Sigmoid colon (tissue), 6 donors: ENCODE measurements at regions not wholly inside any gene's neighbourhood (a gene's known extent, or its start where the extent isn't known, plus 50 kb on each side); places are given as distances from the start of the nearest gene placed in this dataset.

Experiments
- DNase-seq: peaks from one replicate; pipeline ENCODE4 v3.0.0-alpha.2; 2019
- H3K27ac ChIP-seq, 4 donors: fragments of 200-600 bp; sonication (generic); one replicate each; pipeline ENCODE4 v1.5.1; 2016 to 2019; ENCODE audit warnings: mild to moderate bottlenecking in 1 of 4
- H3K27me3 ChIP-seq, 3 donors: fragments of 200-600 bp; sonication (generic); one replicate each; pipeline ENCODE4 v1.5.1; 2019; ENCODE audit warnings: mild to moderate bottlenecking in 1 of 3
- H3K36me3 ChIP-seq, 4 donors: fragments of 200-600 bp; sonication (generic); one replicate each; pipeline ENCODE4 v1.5.1; 2016 to 2019
- H3K4me1 ChIP-seq, 4 donors: fragments of 200-600 bp; sonication (generic); one replicate each; pipeline ENCODE4 v1.5.1; 2017 to 2019
- H3K4me3 ChIP-seq, 4 donors: fragments of 200-600 bp; sonication (generic); one replicate each; pipeline ENCODE4 v1.5.1; 2017 to 2019; ENCODE audit warnings: mild to moderate bottlenecking in 2 of 4, moderate library complexity in 1 of 4
- H3K9me3 ChIP-seq, 4 donors: fragments of 200-600 bp in 3 of 4; sonication (generic) in 3 of 4; one replicate each; pipeline versions ENCODE4 v1.5.1 to v1.6.1; 2013 to 2019
- CTCF ChIP-seq, 4 experiments: fragments of 450-650 bp in 3 of 4; fragments of 200-600 bp in 1 of 4; IDR thresholded peaks; one replicate each; pipeline ENCODE4 v1.5.1; 2016 to 2019; ENCODE audit warnings: antibody characterized with exemption in 4 of 4, mild to moderate bottlenecking in 3 of 4, moderate library complexity in 2 of 4
- EP300 ChIP-seq, 4 donors: sonication (generic); formaldehyde crosslinking; IDR thresholded peaks; one replicate each; pipeline ENCODE4 v1.6.1; 2017; ENCODE audit warnings: antibody characterized with exemption in 4 of 4
- POLR2A ChIP-seq, 2 donors: fragments of 450-650 bp; IDR thresholded peaks; one replicate each; pipeline ENCODE4 v1.6.1; 2016; ENCODE audit warnings: antibody characterized with exemption in 2 of 2, mild to moderate bottlenecking in 2 of 2, moderate library complexity in 2 of 2
- POLR2AphosphoS5 ChIP-seq, 4 donors: sonication (generic); formaldehyde crosslinking; IDR thresholded peaks; one replicate each; pipeline ENCODE4 v1.6.1; 2017; ENCODE audit warnings: antibody characterized with exemption in 4 of 4
- WGBS, 2 donors: extraction: QIAGEN DNeasy Blood & Tissue Kit; methylation state at CpG; one replicate each; pipeline ENCODE4 v1.1.7; 2013; 5-methylcytosine and 5-hydroxymethylcytosine counted together
- intact Hi-C: fragments of 100-400 bp; cut with DNase I; formaldehyde crosslinking; loops from one replicate; pipeline ENCODE4 v1.15.1; 2023
- donor health status: healthy with polysubstance abuse.
- donor health status: healthy.

DNA sequence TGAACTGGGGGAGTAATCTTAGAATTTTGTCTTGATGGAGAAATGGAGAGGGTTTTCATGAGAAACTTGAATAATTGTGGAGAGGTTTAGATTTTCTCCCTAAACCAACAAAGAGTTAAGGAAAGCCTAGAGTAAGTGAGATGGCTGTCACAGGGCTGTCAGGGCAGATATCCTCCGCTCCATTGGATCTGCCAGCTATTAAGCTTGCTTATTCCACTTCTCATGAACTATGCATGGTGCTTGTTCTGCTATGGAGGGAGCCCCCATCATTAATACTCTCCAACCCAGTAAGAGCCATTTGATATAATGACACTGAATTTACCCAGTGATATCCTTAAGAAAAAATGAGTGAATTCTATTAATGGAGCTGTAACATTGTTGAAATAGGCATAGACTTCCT lies 342.8 kb upstream of the MTNR1B start:
- WGBS, 2 donors, result 88 to 95% methylated on average over 1 of the region's 1 CpG
- intact Hi-C loops, result no loop called here
- no peak for DNase-seq
- Histone ChIP-seq H3K4me1 (no peaks in the 10 kb centered on the region), H3K27ac (no peak overlapping the region), H3K9me3 (no peaks in the 10 kb centered on the region), H3K27me3 (no peaks in the 10 kb centered on the region), H3K4me3 (no peak overlapping the region), H3K36me3 (no peaks in the 10 kb centered on the region)
- TF ChIP-seq EP300 (IDR thresholded peaks at IDR 0.05) (no peak), POLR2AphosphoS5 (IDR thresholded peaks at IDR 0.05) (no peak), POLR2A (IDR thresholded peaks at IDR 0.05) (no peak), CTCF (IDR thresholded peaks at IDR 0.05) (no peak)

DNA sequence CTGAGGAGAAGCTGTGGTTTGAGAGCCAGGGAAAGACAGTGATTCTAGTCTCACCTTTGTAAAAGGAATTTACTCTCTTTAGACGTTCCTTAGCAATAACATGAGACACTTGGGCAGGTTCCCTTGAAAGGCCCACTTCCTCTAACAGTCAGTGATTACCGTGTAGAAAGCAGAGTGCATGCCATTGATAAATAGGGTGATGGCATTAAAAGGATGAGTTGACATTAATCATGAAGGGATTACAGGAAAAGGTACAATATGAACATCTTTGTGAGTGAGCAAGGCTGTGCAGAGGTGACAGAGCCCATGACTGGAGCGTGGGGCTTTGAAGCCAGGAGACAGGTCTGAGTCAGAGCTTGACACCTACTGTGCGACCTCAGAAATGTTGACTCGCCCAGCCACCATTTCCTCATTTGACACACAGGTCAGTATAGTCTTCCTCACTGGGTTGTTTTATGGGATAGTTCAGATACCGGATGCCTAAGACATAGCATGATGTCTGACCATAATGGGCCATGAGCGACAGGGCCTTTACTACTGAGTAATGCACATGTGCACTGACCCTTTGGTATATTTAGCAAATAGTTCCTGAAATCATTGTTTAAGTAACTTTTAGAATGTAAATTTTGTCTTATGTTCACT lies 341.7 kb upstream of the MTNR1B start:
- Histone ChIP-seq H3K36me3 (no peaks in the 10 kb centered on the region), H3K4me3 (no peak overlapping the region), H3K9me3 (no peaks in the 10 kb centered on the region), H3K27me3 (no peaks in the 10 kb centered on the region), H3K27ac (no peak overlapping the region), H3K4me1 (no peaks in the 10 kb centered on the region)
- TF ChIP-seq POLR2A (IDR thresholded peaks at IDR 0.05), result no peak
- TF ChIP-seq EP300 (IDR thresholded peaks at IDR 0.05), result no peak
- TF ChIP-seq POLR2AphosphoS5 (IDR thresholded peaks at IDR 0.05), result no peak
- no peak for TF ChIP-seq CTCF (IDR thresholded peaks at IDR 0.05)
- intact Hi-C loops, result no loop called here
- 89 to 93% methylated on average over 7 of the region's 7 CpGs for WGBS, 2 donors
- DNase-seq, result no peak

DNA sequence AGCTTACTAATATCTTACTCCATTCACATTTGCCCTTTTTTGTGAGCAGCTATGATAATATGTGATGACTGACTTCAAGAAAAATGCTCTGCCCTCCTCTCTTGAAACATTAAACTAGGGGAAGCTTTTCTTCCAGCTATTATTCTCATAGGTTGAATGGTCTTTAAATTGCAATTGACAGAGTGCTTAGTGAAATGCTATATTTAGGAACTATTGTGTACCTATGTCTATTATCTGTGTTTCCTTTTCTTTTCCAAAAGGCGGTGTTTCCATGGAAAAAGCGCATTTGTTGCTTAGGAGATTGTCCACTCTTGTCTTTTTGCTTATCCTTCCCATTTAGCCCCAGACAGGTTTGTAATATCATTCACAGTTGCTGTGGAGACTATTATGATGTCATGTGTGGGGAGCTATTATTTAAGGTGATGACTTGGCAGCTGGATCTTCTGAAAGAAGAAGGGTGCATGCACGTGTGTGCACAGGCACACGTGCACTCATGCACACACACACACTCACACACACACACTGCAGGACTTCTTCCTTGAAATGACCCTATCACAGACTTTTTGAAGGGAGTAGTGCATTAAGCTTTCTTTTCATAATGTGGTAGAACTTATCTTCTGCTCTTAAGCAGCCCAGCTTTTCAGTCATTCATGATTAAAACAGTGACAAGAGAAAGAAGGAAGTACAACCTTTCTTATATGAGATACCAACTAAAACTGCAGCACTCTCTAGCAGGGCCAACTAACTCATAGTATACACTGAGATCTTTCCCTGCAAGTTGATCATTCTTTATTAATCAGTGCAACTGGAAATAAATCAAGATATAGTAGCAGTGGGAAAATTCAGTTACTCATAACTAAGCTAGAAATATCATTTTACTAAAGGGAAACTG lies 340.8 kb upstream of the MTNR1B start:
- no peaks in the 10 kb centered on the region for H3K36me3 ChIP-seq
- intact Hi-C loops, result no loop called here
- no peak overlapping the region for H3K27ac ChIP-seq
- H3K27me3 ChIP-seq, result no peaks in the 10 kb centered on the region
- no peak for DNase-seq
- H3K4me3 ChIP-seq, result no peak overlapping the region
- TF ChIP-seq POLR2A (IDR thresholded peaks at IDR 0.05), result no peak
- TF ChIP-seq POLR2AphosphoS5 (IDR thresholded peaks at IDR 0.05), result no peak
- no peak for TF ChIP-seq CTCF (IDR thresholded peaks at IDR 0.05)
- no peaks in the 10 kb centered on the region for H3K4me1 ChIP-seq
- H3K9me3 ChIP-seq, result no peaks in the 10 kb centered on the region
- 79 to 81% methylated on average over 4 of the region's 4 CpGs for WGBS, 2 donors

DNA sequence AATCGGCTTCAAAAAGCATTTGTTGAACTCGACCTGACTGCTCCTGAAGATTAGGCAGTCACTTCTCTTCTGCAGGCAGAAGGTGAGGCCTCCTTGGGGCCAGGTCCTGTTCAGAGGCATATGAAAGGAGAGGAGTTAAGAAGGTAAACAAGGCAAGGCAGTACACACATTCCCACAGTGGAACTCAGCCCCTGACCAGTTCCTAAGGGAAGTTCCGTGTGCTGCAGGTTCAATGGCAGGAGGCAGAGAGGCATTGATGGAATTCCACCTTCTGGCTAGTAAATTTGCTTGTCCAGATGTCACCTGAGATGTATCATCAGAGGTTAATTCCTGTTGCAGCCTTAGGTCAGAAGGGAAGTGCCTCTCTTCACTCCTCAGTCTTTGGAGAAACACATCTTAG lies 337.0 kb upstream of the MTNR1B start:
- H3K36me3 ChIP-seq, result no peaks in the 10 kb centered on the region
- intact Hi-C loops, result no loop called here
- no peaks in the 10 kb centered on the region for H3K4me1 ChIP-seq
- H3K27ac ChIP-seq, result no peak overlapping the region
- DNase-seq, result no peak
- H3K9me3 ChIP-seq, result no peaks in the 10 kb centered on the region
- 33 to 66% methylated on average over 3 of the region's 3 CpGs for WGBS, 2 donors
- H3K27me3 ChIP-seq, result no peaks in the 10 kb centered on the region
- no peak for TF ChIP-seq POLR2AphosphoS5 (IDR thresholded peaks at IDR 0.05)
- no peak for TF ChIP-seq CTCF (IDR thresholded peaks at IDR 0.05)
- TF ChIP-seq POLR2A (IDR thresholded peaks at IDR 0.05), result no peak
- no peak for TF ChIP-seq EP300 (IDR thresholded peaks at IDR 0.05)
- no peak overlapping the region for H3K4me3 ChIP-seq
